ENCODE measurements at regions not wholly inside any gene's neighbourhood (a gene's known extent, or its start where the extent isn't known, plus 50 kb on each side); places are given as distances from the start of the nearest gene placed in this dataset.

- TF ChIP-seq HDAC6 (IDR thresholded peaks at IDR 0.05; ENCODE audit: low read depth, low read length) (no peak), CTCF (IDR thresholded peaks at IDR 0.05; ENCODE audit: control extremely low read depth in 1 of 3, insufficient read depth in 1 of 3, low read depth in 1 of 3, low read length in 3 of 3) (no peak), SP1 (IDR thresholded peaks at IDR 0.05; ENCODE audit: low read depth, low read length) (no peak)
Measured at GRCh38 chr6:169905041-169905807, 153.8 kb downstream of the ERMARD start (continued).

Measured in H1 (cell line).